ENCODE measurements at regions not wholly inside any gene's neighbourhood (a gene's known extent, or its start where the extent isn't known, plus 50 kb on each side); places are given as distances from the start of the nearest gene placed in this dataset.

- TF ChIP-seq CTCF (IDR thresholded peaks at IDR 0.05; ENCODE audit: low read depth, low read length, missing control alignments), result no peak
- no peak overlapping the region for H3K4me3 ChIP-seq (ENCODE audit: low read depth, low read length)
- in situ Hi-C loops (cut with HindIII; ENCODE audit: low sequenced_read_pairs), result no loop called here
- DNase-seq (ENCODE audit: low read depth), result no peak
These were observed 655.9 kb downstream of the PTPRU start for GRCh38 chr1:29892247-29892646.

- TF ChIP-seq CTCF (IDR thresholded peaks at IDR 0.05; ENCODE audit: low read depth, low read length, missing control alignments), result no peak
- H3K4me3 ChIP-seq (ENCODE audit: low read depth, low read length), result no peak overlapping the region
- in situ Hi-C loops (cut with HindIII; ENCODE audit: low sequenced_read_pairs), result no loop called here
- no peak for DNase-seq (ENCODE audit: low read depth)
These were observed 654.1 kb downstream of the PTPRU start for GRCh38 chr1:29890201-29890959.

- TF ChIP-seq CTCF (IDR thresholded peaks at IDR 0.05; ENCODE audit: low read depth, low read length, missing control alignments), result no peak
- no peak overlapping the region for H3K4me3 ChIP-seq (ENCODE audit: low read depth, low read length)
- no peak for DNase-seq (ENCODE audit: low read depth)
- in situ Hi-C loops (cut with HindIII; ENCODE audit: low sequenced_read_pairs), result no loop called here
These were observed 653.5 kb downstream of the PTPRU start for GRCh38 chr1:29889776-29890175.

GRCh38 chr1:29884740-29885139, 648.4 kb downstream of the PTPRU start:
- no peak overlapping the region for H3K4me3 ChIP-seq (ENCODE audit: low read depth, low read length)
- DNase-seq (ENCODE audit: low read depth), result no peak
- in situ Hi-C loops (cut with HindIII; ENCODE audit: low sequenced_read_pairs), result no loop called here
- no peak for TF ChIP-seq CTCF (IDR thresholded peaks at IDR 0.05; ENCODE audit: low read depth, low read length, missing control alignments)

GRCh38 chr1:29883986-29884385, 647.7 kb downstream of the PTPRU start:
- in situ Hi-C loops (cut with HindIII; ENCODE audit: low sequenced_read_pairs), result no loop called here
- no peak for DNase-seq (ENCODE audit: low read depth)
- H3K4me3 ChIP-seq (ENCODE audit: low read depth, low read length), result no peak overlapping the region
- no peak for TF ChIP-seq CTCF (IDR thresholded peaks at IDR 0.05; ENCODE audit: low read depth, low read length, missing control alignments)

- in situ Hi-C loops (cut with HindIII; ENCODE audit: low sequenced_read_pairs), result no loop called here
- DNase-seq (ENCODE audit: low read depth), result no peak
- H3K4me3 ChIP-seq (ENCODE audit: low read depth, low read length), result no peak overlapping the region
- no peak for TF ChIP-seq CTCF (IDR thresholded peaks at IDR 0.05; ENCODE audit: low read depth, low read length, missing control alignments)
These were observed 647.1 kb downstream of the PTPRU start for GRCh38 chr1:29883411-29883832.
